ENCODE measurements at regions not wholly inside any gene's neighbourhood (a gene's known extent, or its start where the extent isn't known, plus 50 kb on each side); places are given as distances from the start of the nearest gene placed in this dataset.
A peak's percentile ranks its signal among the peaks of the same experiment; 100 is the strongest.

GRCh38 chr3:193863657-193864357 is 270.8 kb downstream of the OPA1 start:
- peaks cover 2 to 31% (median 20%) of the 10 kb centered on the region in 4 donors for H3K4me1 ChIP-seq
- TF ChIP-seq POLR2A (IDR thresholded peaks at IDR 0.05) (no peak), EP300 (IDR thresholded peaks at IDR 0.05) (peak; percentile 16), POLR2AphosphoS5 (IDR thresholded peaks at IDR 0.05) (no peak)
- TF ChIP-seq, protein P1, sequence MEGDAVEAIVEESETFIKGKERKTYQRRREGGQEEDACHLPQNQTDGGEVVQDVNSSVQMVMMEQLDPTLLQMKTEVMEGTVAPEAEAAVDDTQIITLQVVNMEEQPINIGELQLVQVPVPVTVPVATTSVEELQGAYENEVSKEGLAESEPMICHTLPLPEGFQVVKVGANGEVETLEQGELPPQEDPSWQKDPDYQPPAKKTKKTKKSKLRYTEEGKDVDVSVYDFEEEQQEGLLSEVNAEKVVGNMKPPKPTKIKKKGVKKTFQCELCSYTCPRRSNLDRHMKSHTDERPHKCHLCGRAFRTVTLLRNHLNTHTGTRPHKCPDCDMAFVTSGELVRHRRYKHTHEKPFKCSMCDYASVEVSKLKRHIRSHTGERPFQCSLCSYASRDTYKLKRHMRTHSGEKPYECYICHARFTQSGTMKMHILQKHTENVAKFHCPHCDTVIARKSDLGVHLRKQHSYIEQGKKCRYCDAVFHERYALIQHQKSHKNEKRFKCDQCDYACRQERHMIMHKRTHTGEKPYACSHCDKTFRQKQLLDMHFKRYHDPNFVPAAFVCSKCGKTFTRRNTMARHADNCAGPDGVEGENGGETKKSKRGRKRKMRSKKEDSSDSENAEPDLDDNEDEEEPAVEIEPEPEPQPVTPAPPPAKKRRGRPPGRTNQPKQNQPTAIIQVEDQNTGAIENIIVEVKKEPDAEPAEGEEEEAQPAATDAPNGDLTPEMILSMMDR (IDR thresholded peaks at IDR 0.05), result no peak

GRCh38 chr3:193865339-193865738 is 270.6 kb upstream of the HES1 start:
- H3K27me3 ChIP-seq, result peaks cover 0 to 11% (median 0%) of the 10 kb centered on the region in 3 donors
- no peaks in the 10 kb centered on the region for H3K9me3 ChIP-seq
- no peak overlapping the region for H3K27ac ChIP-seq
- WGBS, 5 donors, result 84 to 93% (median 90%) methylated on average over 1 of the region's 1 CpG
- H3K36me3 ChIP-seq, result no peaks in the 10 kb centered on the region
- no peak for DNase-seq
- TF ChIP-seq POLR2A (IDR thresholded peaks at IDR 0.05), result no peak
- no peak for TF ChIP-seq POLR2AphosphoS5 (IDR thresholded peaks at IDR 0.05)
- TF ChIP-seq EP300 (IDR thresholded peaks at IDR 0.05), result no peak
- TF ChIP-seq, protein P1 (IDR thresholded peaks at IDR 0.05), result no peak
- intact Hi-C loops (cut with DNase I; ENCODE audit: low total_unique reads), result no loop called here
- H3K4me1 ChIP-seq, result peaks cover 14 to 43% (median 27%) of the 10 kb centered on the region in 4 donors
- H3K4me3 ChIP-seq, result no peak overlapping the region

More at GRCh38 chr3:193863657-193864357, 270.8 kb downstream of the OPA1 start:
- no peaks in the 10 kb centered on the region for H3K36me3 ChIP-seq
- DNase-seq, result peak in 1 of 2 donors; percentile 46
- H3K4me3 ChIP-seq, result no peak overlapping the region
- H3K9me3 ChIP-seq, result no peaks in the 10 kb centered on the region
- WGBS, 5 donors, result 71 to 84% (median 77%) methylated on average over 9 of the region's 9 CpGs
- H3K27me3 ChIP-seq, result no peaks in the 10 kb centered on the region
- no peak overlapping the region for H3K27ac ChIP-seq
- intact Hi-C loops (cut with DNase I; ENCODE audit: low total_unique reads), result no loop called here

DNA sequence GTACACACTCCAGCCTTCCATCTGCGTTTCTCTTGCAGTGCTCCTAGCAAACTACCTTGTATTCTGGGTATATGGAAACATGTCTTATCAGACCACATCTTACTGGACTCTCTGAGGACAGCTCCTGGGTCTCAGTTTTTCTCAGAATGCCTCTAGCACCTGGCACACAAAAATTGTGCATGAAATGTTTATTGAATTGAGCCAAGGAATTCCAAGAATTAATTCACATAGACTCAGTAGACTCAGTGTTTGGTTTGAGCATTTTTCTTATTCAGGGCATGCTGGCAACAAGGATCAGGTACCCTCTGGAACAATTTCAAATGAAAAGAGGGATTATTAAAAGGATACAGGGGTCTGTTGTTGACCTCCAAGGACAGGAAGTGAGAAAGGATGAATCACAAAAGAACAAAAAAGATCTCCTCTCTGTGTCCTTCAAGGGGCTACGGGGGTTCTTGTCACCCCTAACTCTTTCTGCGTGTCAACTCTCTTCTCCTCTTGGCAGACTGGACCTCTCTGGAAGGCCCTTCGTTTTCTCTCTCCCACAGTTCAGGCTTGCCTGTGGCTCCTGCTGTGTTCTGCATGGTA is 270.0 kb upstream of the HES1 start:
- TF ChIP-seq, protein P1 (IDR thresholded peaks at IDR 0.05), result no peak
- TF ChIP-seq EP300 (IDR thresholded peaks at IDR 0.05), result no peak
- TF ChIP-seq POLR2AphosphoS5 (IDR thresholded peaks at IDR 0.05), result no peak
- TF ChIP-seq POLR2A (IDR thresholded peaks at IDR 0.05), result no peak
- intact Hi-C loops (cut with DNase I; ENCODE audit: low total_unique reads), result no loop called here
- Histone ChIP-seq H3K4me1 (peaks cover 14 to 47% (median 30%) of the 10 kb centered on the region in 4 donors), H3K4me3 (no peak overlapping the region), H3K9me3 (no peaks in the 10 kb centered on the region), H3K27ac (no peak overlapping the region), H3K36me3 (no peaks in the 10 kb centered on the region), H3K27me3 (peaks cover 0 to 14% (median 0%) of the 10 kb centered on the region in 3 donors)
- no peak for DNase-seq
- WGBS, 5 donors, result 55 to 79% (median 66%) methylated on average over 4 of the region's 4 CpGs

DNA sequence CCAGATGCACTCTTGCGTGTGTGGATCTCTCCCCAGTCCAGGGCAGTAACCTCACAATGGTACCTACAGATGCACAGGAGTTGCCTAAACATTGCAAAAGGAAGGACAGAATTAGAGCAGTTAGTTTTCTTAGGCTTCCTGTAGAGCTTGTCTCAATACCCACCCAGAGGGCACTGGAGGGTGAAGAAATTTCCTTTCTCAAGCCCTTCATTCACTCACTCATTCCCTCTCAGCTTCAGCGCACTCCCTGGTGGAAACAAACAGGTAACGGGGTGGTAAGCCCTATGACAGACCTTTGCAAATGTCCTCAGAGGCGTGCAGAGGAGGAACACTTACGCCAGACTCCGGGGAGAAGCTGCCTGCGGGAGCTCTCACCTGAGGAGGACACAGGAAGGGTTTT is 267.4 kb upstream of the HES1 start:
- no peak for DNase-seq

More for the DNA sequence above, 267.4 kb upstream of the HES1 start:
- H3K36me3 ChIP-seq, result no peaks in the 10 kb centered on the region
- TF ChIP-seq POLR2AphosphoS5 (IDR thresholded peaks at IDR 0.05) (no peak), EP300 (IDR thresholded peaks at IDR 0.05) (no peak), POLR2A (IDR thresholded peaks at IDR 0.05) (no peak)
- TF ChIP-seq, protein P1 (IDR thresholded peaks at IDR 0.05), result no peak
- peaks cover 0 to 14% (median 0%) of the 10 kb centered on the region in 3 donors for H3K27me3 ChIP-seq
- no peak overlapping the region for H3K27ac ChIP-seq
- H3K9me3 ChIP-seq, result no peaks in the 10 kb centered on the region
- 83 to 95% (median 93%) methylated on average over 7 of the region's 7 CpGs for WGBS, 5 donors
- H3K4me3 ChIP-seq, result no peak overlapping the region
- peaks cover 26 to 44% (median 31%) of the 10 kb centered on the region in 4 donors for H3K4me1 ChIP-seq
- intact Hi-C loops (cut with DNase I; ENCODE audit: low total_unique reads), result no loop called here

Measured in stomach (tissue), 8 donors.